Stimulated activated CD4-positive, alpha-beta T cell treated with anti-CD3 and anti-CD28 coated beads, Interleukin-2, amount 100 ng/mL, for 48 hours (primary cell): ENCODE measurements at regions not wholly inside any gene's neighbourhood (a gene's known extent, or its start where the extent isn't known, plus 50 kb on each side); places are given as distances from the start of the nearest gene placed in this dataset.
"Not testable (repeated sequence)": the region's sequence is repeated elsewhere in the genome, so short reads cannot be mapped to it uniquely, and the experiment has no call there.

Source experiments
- DNase-seq, 2 donors: peaks; one replicate each; pipeline ENCODE4 v3.0.0-alpha.2; 2020

GRCh38 chr21:33993286-33994231 is 78.0 kb upstream of the ATP5PO start:
- DNase-seq: no peak

- not testable (repeated sequence) for DNase-seq
These were observed 76.8 kb upstream of the ATP5PO start for GRCh38 chr21:33992412-33992811.

GRCh38 chr21:33991133-33991532 is 75.5 kb upstream of the ATP5PO start:
- no peak for DNase-seq

- DNase-seq: no peak
These were observed 73.8 kb upstream of the ATP5PO start for GRCh38 chr21:33989440-33989839.

- no peak for DNase-seq
These were observed 72.8 kb upstream of the ATP5PO start for GRCh38 chr21:33988237-33989017.

GRCh38 chr21:33987461-33987860 is 71.9 kb upstream of the ATP5PO start:
- DNase-seq: no peak

- no peak for DNase-seq
These were observed 69.8 kb upstream of the ATP5PO start for GRCh38 chr21:33985117-33986050.

GRCh38 chr21:33984021-33984481 is 68.4 kb upstream of the ATP5PO start:
- DNase-seq: no peak

- DNase-seq: no peak
These were observed 65.9 kb upstream of the ATP5PO start for GRCh38 chr21:33981391-33982101.

- DNase-seq: no peak
These were observed 64.8 kb upstream of the ATP5PO start for GRCh38 chr21:33980276-33980916.

GRCh38 chr21:33978585-33978984 is 63.0 kb upstream of the ATP5PO start:
- DNase-seq: no peak

- no peak for DNase-seq
These were observed 62.2 kb upstream of the ATP5PO start for GRCh38 chr21:33977721-33978369.

GRCh38 chr21:33977017-33977720 is 61.6 kb upstream of the ATP5PO start:
- DNase-seq: no peak

- DNase-seq: peak; percentile 54 to 56
These were observed 60.7 kb upstream of the ATP5PO start for GRCh38 chr21:33976082-33977016.

GRCh38 chr21:33975548-33976081 is 60.0 kb upstream of the ATP5PO start:
- DNase-seq: peak; percentile 52 to 55

GRCh38 chr21:33974513-33975468 is 59.2 kb upstream of the ATP5PO start:
- DNase-seq: no peak

- no peak for DNase-seq
These were observed 57.7 kb upstream of the ATP5PO start for GRCh38 chr21:33973268-33973667.
